Activated T-cell treated with anti-CD3 and anti-CD28 coated beads, Interleukin-2, amount 50 U/mL, for 24 hours (primary cell): ENCODE measurements at regions not wholly inside any gene's neighbourhood (a gene's known extent, or its start where the extent isn't known, plus 50 kb on each side); places are given as distances from the start of the nearest gene placed in this dataset.
"Not testable (repeated sequence)": the region's sequence is repeated elsewhere in the genome, so short reads cannot be mapped to it uniquely, and the experiment has no call there.

ENCODE experiments used
- DNase-seq: peaks from one replicate; pipeline ENCODE4 v3.0.0-alpha.2; 2020
- H3K27ac Mint-ChIP-seq: 2 replicates; pipeline ENCODE4 v1.8.0; 2020; ENCODE audit warnings: mild to moderate bottlenecking, mixed read lengths
- H3K27me3 Mint-ChIP-seq: 2 replicates; pipeline ENCODE4 v1.8.0; 2020; ENCODE audit warnings: mixed read lengths
- H3K36me3 Mint-ChIP-seq: 2 replicates; pipeline ENCODE4 v1.8.0; 2020; ENCODE audit warnings: low read depth, mixed read lengths
- H3K4me1 Mint-ChIP-seq: 2 replicates; pipeline ENCODE4 v1.8.0; 2020; ENCODE audit warnings: low read depth, mixed read lengths
- H3K4me3 Mint-ChIP-seq: 2 replicates; pipeline ENCODE4 v1.8.0; 2020; ENCODE audit warnings: mild to moderate bottlenecking, moderate library complexity, mixed read lengths
- H3K9me3 Mint-ChIP-seq: 2 replicates; pipeline ENCODE4 v1.8.0; 2020; ENCODE audit warnings: mixed read lengths

DNA sequence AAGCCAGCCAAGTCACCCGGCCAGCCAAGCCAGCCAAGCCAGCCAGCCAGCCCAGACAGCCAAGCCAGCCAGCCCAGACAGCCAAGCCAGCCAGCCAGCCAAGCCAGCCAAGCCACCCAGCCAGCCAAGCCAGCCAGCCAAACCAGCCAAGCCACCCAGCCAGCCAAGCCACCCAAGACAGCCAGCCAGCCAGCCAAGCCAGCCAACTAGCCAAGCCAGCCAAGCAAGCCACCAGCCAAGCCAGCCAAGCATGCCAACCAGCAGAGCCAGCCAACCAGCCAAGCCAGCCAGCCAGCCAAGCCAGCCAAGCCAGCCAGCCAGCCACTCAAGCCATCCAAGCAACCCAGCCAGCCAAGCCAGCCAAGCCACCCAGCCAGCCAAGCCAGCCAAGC is 323.1 kb upstream of the PLGLB2 start:
- not testable (repeated sequence) for H3K27ac Mint-ChIP-seq, H3K4me1 Mint-ChIP-seq, H3K36me3 Mint-ChIP-seq, DNase-seq, H3K9me3 Mint-ChIP-seq, H3K27me3 Mint-ChIP-seq, H3K4me3 Mint-ChIP-seq

DNA sequence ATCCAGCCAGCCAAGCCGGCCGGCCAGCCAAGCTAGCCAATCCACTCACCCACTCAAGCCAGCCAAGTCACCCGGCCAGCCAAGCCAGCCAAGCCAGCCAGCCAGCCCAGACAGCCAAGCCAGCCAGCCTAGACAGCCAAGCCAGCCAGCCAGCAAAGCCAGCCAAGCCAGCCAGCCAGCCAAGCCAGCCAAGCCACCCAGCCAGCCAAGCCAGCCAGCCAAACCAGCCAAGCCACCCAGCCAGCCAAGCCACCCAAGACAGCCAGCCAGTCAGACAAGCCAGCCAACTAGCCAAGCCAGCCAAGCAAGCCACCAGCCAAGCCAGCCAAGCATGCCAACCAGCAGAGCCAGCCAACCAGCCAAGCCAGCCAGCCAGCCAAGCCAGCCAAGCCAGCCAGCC is 322.7 kb upstream of the PLGLB2 start:
- not testable (repeated sequence) for H3K27ac Mint-ChIP-seq, H3K27me3 Mint-ChIP-seq, H3K36me3 Mint-ChIP-seq, DNase-seq, H3K9me3 Mint-ChIP-seq, H3K4me3 Mint-ChIP-seq, H3K4me1 Mint-ChIP-seq

DNA sequence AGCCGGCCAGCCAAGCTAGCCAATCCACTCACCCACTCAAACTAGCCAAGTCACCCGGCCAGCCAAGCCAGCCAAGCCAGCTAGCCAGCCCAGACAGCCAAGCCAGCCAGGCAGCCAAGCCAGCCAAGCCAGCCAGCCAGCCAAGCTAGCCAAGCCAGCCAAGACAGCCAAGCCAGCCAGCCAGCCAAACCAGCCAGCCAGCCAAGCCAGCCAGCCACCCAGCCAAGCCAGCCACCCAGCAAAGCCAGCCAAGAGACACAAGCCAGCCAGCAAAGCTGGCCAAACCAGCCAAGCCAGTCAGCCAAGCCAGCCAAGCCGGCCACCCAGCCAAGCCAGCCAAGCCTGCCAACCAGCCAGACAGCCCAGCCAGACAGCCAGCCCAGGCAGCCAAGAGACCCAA is 322.2 kb upstream of the PLGLB2 start:
- H3K4me3 Mint-ChIP-seq, H3K4me1 Mint-ChIP-seq, H3K9me3 Mint-ChIP-seq, DNase-seq, H3K27ac Mint-ChIP-seq, H3K36me3 Mint-ChIP-seq, H3K27me3 Mint-ChIP-seq: not testable (repeated sequence)

DNA sequence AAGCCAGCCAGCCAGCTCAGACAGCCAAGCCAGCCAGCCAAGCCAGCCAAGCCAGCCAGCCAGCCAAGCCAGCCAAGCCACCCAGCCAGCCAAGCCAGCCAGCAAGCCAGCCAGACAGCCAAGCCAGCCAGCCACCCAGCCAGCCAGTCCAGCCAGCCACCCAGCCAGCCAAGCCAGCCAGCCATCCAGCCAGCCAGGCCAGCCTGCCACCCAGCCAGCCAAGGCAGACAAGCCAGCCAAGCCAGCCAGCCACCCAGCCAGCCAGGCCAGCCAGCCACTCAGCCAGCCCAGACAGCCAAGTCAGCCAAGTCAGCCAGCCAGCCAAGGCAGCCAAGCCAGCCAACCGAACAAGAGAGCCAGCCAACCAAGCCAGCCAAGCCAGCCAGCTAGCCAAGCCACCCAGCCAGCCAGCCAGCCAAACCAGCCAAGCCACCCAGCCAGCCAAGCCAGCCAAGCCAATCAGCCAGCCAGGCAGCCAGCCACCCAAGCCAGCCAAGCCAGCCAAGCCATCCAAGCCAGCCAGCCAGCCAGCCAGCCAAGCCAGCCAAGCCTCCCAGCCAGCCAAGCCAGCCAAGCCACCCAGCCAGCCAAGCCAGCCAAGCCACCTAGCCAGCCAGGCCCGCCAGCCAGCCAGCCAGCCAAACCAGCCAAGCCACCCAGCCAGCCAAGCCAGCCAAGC is 319.3 kb upstream of the PLGLB2 start:
- not testable (repeated sequence) for H3K27me3 Mint-ChIP-seq, H3K36me3 Mint-ChIP-seq, H3K4me1 Mint-ChIP-seq, H3K9me3 Mint-ChIP-seq, H3K4me3 Mint-ChIP-seq, DNase-seq, H3K27ac Mint-ChIP-seq

DNA sequence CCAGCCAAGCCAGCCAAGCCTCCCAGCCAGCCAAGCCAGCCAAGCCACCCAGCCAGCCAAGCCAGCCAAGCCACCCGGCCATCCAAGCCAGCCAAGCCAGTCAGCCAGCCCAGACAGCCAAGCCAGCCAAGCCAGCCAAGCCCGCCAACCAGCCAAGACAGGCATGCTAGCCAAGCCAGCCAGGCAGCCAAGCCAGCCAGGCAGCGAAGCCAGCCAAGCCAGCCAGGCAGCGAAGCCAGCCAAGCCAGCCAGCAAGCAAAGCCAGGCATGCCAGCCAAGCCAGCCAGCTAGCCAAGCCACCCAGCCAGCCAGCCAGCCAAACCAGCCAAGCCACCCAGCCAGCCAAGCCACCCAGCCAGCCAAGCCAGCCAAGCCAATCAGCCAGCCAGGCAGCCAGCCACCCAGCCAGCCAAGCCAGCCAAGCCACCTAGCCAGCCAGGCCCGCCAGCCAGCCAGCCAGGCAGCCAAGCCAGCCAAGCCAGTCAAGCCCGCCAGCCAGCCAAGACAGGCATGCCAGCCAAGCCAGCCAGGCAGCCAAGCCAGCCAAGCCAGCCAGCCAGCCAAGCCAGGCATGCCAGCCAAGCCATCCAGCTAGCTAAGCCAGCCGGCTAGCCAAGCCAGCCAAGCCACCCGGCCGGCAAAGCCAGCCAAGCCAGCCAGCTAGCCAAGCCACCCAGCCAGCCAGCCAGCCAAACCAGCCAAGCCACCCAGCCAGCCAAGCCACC is 318.5 kb upstream of the PLGLB2 start:
- not testable (repeated sequence) for H3K9me3 Mint-ChIP-seq, H3K4me3 Mint-ChIP-seq, H3K27me3 Mint-ChIP-seq, H3K36me3 Mint-ChIP-seq, DNase-seq, H3K4me1 Mint-ChIP-seq, H3K27ac Mint-ChIP-seq

DNA sequence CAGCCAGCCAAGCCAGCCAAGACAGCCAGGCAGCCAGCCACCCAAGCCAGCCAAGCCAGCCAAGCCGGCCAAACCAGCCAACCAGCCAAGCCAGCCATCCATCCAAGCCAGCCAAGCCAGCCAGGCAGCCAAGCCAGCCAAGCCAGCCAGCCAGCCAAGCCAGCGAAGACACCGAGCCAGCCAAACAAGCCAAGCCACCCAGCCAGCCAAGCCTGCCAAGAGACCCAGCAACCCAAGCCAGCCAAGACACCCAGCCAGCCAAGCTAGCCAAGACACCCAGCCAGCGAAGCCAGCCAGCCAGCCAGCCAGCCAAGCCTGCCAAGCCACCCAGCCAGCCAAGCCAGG is 318.0 kb upstream of the PLGLB2 start:
- H3K36me3 Mint-ChIP-seq, H3K27ac Mint-ChIP-seq, H3K27me3 Mint-ChIP-seq, H3K4me3 Mint-ChIP-seq, H3K9me3 Mint-ChIP-seq, DNase-seq, H3K4me1 Mint-ChIP-seq: not testable (repeated sequence)

DNA sequence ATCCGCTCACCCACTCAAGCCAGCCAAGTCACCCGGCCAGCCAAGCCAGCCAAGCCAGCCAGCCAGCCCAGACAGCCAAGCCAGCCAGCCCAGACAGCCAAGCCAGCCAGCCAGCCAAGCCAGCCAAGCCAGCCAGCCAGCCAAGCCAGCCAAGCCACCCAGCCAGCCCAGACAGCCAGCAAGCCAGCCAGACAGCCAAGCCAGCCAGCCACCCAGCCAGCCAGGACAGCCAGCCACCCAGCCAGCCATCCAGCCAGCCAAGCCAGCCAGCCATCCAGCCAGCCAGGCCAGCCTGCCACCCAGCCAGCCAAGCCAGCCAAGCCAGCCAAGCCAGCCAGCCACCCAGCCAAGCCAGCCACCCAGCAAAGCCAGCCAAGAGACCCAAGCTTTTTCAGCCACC is 316.8 kb upstream of the PLGLB2 start:
- not testable (repeated sequence) for H3K36me3 Mint-ChIP-seq, H3K27ac Mint-ChIP-seq

DNA sequence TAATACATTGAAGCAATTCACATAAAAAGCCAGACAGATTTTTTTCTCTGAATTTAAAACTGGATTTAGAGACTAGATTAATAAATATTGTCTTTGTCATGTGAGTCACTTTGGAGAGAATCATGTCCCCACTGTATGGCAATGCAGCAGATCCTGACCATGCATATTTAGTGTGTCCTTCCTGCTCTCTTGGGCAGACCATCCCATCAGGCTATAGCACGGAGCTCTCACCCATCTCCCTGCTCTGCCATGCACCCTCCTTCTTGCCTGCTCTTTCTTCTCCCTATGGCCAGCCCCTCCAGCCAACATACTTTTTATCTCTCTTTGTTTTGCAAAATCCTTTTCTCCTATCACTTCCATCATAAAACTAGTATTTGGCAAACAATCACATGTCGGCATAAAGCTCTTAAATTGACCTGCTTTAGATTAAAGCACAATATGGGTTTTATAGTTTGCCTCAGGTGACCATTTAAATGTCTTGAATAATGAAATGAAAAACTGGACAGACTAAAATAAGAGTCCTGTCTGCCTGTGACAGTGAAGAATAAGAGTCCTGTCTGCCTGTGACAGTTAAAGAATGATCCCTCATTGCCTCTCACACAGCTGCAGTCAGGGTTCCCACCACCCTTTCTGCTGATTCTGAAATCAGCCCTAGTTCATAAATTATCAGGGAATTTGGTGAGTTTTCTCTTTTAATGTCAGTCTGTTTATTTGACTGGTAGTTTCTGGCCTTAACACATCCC is 315.0 kb upstream of the PLGLB2 start:
- H3K36me3 Mint-ChIP-seq, H3K27me3 Mint-ChIP-seq, H3K4me1 Mint-ChIP-seq, H3K27ac Mint-ChIP-seq, H3K9me3 Mint-ChIP-seq, H3K4me3 Mint-ChIP-seq, DNase-seq: not testable (repeated sequence)

More for the DNA sequence above, 316.8 kb upstream of the PLGLB2 start:
- H3K4me1 Mint-ChIP-seq, DNase-seq, H3K4me3 Mint-ChIP-seq, H3K27me3 Mint-ChIP-seq, H3K9me3 Mint-ChIP-seq: not testable (repeated sequence)

DNA sequence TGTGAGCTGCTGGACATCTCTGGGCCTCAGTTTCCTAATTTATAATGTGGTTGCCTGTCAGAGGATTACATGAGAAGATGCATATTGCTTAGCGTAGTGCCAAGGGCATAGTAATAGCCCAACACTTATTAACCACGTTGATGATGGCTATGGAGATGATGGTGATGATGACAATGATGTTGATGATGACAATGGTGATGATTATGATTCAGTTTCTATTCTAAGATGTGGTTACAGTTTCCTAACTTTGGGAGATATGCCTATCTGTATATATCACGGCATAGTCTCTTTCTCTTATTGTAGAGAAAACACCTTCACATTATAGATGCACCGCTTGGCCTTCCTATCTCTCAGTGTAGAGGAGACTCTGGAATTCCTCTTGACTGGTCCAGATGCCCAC is 311.9 kb upstream of the PLGLB2 start:
- not testable (repeated sequence) for DNase-seq, H3K27ac Mint-ChIP-seq, H3K4me1 Mint-ChIP-seq, H3K27me3 Mint-ChIP-seq, H3K36me3 Mint-ChIP-seq, H3K4me3 Mint-ChIP-seq, H3K9me3 Mint-ChIP-seq

DNA sequence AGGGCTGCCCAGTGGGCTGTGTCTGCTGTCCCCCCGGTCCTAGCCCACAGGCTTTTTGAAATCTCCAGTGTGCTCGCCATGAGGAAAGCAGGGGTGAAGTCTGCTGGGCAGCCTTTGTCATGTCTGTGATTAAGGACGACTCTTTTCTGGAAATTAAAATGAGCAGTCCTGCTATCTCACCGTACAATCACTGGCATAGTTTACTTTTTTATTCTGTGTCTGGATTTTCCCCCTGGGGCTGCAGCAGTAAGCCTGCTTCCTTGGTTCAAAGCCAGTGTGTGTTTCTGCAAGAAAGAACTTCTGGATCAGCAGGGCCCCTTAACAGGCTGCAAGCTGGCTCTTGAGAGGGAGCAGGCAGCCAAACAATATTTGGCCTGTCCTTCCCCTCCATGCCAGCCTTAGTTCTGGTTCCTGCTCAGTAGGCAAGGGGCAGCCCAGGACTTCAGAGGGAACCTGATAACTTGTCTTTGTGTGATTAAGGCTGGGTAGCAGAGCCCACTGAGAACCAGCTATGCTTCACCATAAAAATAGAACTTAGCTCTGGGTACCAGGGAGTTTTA is 310.1 kb upstream of the PLGLB2 start:
- not testable (repeated sequence) for H3K27me3 Mint-ChIP-seq, H3K36me3 Mint-ChIP-seq, DNase-seq, H3K4me3 Mint-ChIP-seq, H3K9me3 Mint-ChIP-seq, H3K27ac Mint-ChIP-seq
- peaks cover 11% of the 10 kb centered on the region for H3K4me1 Mint-ChIP-seq

DNA sequence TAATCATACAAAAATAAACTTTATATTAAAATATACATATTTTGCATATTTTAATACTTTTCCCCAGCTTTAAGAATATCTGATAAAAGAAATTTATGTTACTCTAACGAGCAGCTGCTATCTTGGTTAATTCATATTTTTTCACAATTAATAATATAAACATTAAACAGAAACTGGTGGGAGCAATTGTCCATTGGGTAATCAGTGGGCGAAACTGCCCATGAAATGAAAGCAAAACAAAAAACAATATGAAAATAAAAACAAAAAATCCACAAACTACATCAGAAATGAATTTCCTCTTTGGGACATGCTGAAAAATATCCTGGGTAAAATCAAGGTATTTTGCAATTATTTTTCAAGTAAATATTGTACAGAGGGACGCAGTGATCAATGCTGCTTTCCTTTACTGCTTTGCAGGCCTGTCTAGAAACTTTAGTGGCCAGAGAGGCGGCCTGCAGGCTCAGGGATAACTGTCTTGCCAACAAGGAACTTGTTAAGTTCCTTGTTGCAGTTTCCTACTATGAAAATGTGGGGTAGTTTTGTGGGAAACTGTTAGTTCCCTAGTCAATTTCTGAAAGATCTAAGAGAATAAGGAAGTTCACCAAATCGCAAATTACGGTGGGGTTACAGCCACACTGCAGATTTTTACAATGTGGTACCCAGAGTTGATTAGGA is 309.0 kb upstream of the PLGLB2 start:
- not testable (repeated sequence) for H3K36me3 Mint-ChIP-seq, H3K4me3 Mint-ChIP-seq, H3K27me3 Mint-ChIP-seq, DNase-seq, H3K27ac Mint-ChIP-seq, H3K9me3 Mint-ChIP-seq
- H3K4me1 Mint-ChIP-seq: peaks cover 14% of the 10 kb centered on the region

DNA sequence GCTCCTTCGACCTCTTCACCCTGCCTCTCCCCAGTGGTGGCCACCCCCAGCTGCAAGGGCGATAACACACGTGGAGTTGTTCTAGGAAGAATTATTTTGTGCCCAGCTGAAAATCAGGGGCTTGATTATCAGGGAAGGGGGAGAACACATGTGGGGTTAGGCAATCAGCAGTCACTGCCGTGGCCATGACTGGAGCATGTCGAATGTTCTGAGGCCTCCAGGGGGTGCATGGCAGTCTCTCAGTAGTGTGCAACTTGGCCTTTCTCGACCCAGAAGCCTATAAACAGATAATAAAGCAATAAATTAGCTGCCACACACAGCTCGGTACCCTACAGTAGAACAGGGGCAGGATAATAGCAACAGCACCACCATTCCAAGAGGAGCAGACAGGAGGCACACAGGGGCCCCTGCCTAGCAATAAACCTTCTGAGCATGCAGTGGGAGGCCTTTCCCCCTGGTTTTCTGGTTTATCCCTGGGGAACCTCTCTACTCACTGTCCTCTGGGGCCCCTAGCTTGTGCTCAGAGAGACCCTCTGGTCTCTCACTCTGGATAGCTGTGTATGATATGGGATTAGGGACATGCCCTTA is 308.2 kb upstream of the PLGLB2 start:
- peaks cover 18% of the 10 kb centered on the region for H3K4me1 Mint-ChIP-seq
- not testable (repeated sequence) for H3K36me3 Mint-ChIP-seq, H3K27me3 Mint-ChIP-seq, DNase-seq, H3K27ac Mint-ChIP-seq, H3K4me3 Mint-ChIP-seq, H3K9me3 Mint-ChIP-seq

DNA sequence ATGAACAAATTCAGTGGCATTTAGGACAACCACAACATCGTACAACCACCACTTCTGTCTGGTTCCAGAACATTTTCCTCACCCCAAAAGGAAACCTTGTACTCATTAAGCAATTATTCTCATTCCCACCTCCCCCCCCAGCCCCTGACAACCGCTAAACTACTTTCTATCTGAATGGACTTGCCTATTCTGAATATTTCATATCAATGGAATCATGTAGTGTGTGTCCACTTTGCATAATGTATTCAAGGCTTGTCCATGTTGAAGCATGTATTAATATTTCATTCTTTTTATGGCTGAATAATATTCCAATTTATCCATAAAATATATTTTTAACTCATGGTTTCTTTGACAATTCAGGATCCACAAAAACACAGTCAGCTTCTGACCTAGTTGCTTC is 307.2 kb upstream of the PLGLB2 start:
- H3K27ac Mint-ChIP-seq: not testable (repeated sequence)

DNA sequence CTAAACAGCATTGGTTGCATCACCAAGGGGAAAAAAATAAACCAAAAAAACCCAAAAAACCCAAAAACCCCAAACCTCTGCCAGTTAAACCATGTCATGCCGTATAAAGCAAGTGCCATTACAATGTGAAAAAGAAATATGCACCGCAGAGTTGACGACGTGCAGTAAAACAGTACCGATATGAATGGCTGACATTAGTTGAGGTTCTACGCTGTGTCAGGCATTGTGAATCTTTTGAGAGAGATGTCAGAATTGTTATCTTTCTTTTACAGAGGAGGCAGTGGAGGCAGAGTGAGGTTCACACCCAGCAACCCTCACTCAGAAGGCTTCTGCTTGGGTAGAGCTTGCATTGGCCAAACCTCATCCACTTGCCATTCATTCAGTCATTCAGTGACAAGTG is 306.5 kb upstream of the PLGLB2 start:
- not testable (repeated sequence) for H3K36me3 Mint-ChIP-seq, H3K27me3 Mint-ChIP-seq, H3K27ac Mint-ChIP-seq, H3K4me3 Mint-ChIP-seq, DNase-seq, H3K9me3 Mint-ChIP-seq
- H3K4me1 Mint-ChIP-seq: peaks cover 23% of the 10 kb centered on the region

More for the DNA sequence above, 307.2 kb upstream of the PLGLB2 start:
- peaks cover 21% of the 10 kb centered on the region for H3K4me1 Mint-ChIP-seq
- DNase-seq, H3K4me3 Mint-ChIP-seq, H3K27me3 Mint-ChIP-seq, H3K36me3 Mint-ChIP-seq, H3K9me3 Mint-ChIP-seq: not testable (repeated sequence)
